GM23338 (cell line): ENCODE measurements at regions not wholly inside any gene's neighbourhood (a gene's known extent, or its start where the extent isn't known, plus 50 kb on each side); places are given as distances from the start of the nearest gene placed in this dataset.

Experiments used
- CREB1 ChIP-seq: fragments of 250-450 bp; sonication (Bioruptor Pico); IDR thresholded peaks from 2 replicates; pipeline ENCODE4 v1.5.0; 2020; ENCODE audit warnings: low read depth, mild to moderate bottlenecking, moderate library complexity
- CTCF ChIP-seq, 2 experiments: fragments of 200-600 bp in 1 of 2; sonication (generic) in 1 of 2; conservative IDR thresholded peaks; 2 replicates each; pipeline versions ENCODE4 v1.5.1 to v1.6.1; 2016 to 2017; ENCODE audit warnings: antibody characterized with exemption in 2 of 2, low read depth in 2 of 2, mild to moderate bottlenecking in 2 of 2, moderate library complexity in 1 of 2
- EZH2 ChIP-seq: fragments of 200-600 bp; sonication (generic); IDR thresholded peaks from one replicate; pipeline ENCODE4 v1.8.0; 2017; ENCODE audit warnings: antibody characterized with exemption, mild to moderate bottlenecking, low read depth; ENCODE audit not compliant: unreplicated experiment
- NANOG ChIP-seq: IDR thresholded peaks from 2 replicates; pipeline ENCODE4 v1.6.1; 2016; ENCODE audit warnings: antibody characterized with exemption, borderline replicate concordance
- POLR2AphosphoS5 ChIP-seq: IDR thresholded peaks from 2 replicates; pipeline ENCODE4 v1.6.1; 2016; ENCODE audit warnings: antibody characterized with exemption, low read depth
- REST ChIP-seq: IDR thresholded peaks from one replicate; pipeline ENCODE4 v1.6.1; 2018; ENCODE audit warnings: antibody characterized with exemption; ENCODE audit not compliant: unreplicated experiment
- STAT1 ChIP-seq: IDR thresholded peaks from one replicate; pipeline ENCODE4 v1.6.1; 2016; ENCODE audit warnings: antibody characterized with exemption; ENCODE audit not compliant: unreplicated experiment
- ZNF331 ChIP-seq: fragments of 250-450 bp; sonication (Bioruptor Pico); IDR thresholded peaks from 2 replicates; pipeline ENCODE4 v1.5.0; 2020; ENCODE audit warnings: low read depth, mild to moderate bottlenecking, moderate library complexity
- TF ChIP-seq, protein P1 (sequence below): fragments of 250-450 bp; sonication (Bioruptor Pico); IDR thresholded peaks from 2 replicates; pipeline ENCODE4 v1.5.0; 2020; ENCODE audit warnings: mild to moderate bottlenecking, moderate library complexity

DNA sequence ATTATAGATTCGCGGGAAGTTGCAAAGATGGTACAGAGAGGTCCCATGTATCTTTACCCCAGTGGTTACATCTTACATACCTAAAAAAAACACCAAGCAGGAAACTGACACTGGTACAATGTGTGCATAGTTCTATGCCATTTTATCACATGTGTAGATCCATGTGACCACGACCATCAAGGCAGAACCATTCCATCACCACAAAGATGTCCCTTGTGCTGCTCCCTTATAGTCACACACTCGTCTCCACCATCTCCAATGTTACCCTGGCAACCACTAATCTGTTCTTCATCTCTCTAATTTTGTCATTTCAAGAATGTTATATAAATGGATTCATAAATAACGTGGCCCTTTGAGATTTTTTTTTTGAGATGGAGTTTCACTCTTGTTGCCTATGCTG lies 156.9 kb upstream of the MAGI3 start:
- TF ChIP-seq EZH2 (no peak), CTCF (conservative IDR thresholded peaks at IDR 0.05; ENCODE audit: low read depth in 2 of 2) (no peak), POLR2AphosphoS5 (no peak), REST (no peak), ZNF331 (CRISPR knock-in tag) (no peak), NANOG (no peak), STAT1 (no peak), CREB1 (no peak)
- TF ChIP-seq, protein P1, sequence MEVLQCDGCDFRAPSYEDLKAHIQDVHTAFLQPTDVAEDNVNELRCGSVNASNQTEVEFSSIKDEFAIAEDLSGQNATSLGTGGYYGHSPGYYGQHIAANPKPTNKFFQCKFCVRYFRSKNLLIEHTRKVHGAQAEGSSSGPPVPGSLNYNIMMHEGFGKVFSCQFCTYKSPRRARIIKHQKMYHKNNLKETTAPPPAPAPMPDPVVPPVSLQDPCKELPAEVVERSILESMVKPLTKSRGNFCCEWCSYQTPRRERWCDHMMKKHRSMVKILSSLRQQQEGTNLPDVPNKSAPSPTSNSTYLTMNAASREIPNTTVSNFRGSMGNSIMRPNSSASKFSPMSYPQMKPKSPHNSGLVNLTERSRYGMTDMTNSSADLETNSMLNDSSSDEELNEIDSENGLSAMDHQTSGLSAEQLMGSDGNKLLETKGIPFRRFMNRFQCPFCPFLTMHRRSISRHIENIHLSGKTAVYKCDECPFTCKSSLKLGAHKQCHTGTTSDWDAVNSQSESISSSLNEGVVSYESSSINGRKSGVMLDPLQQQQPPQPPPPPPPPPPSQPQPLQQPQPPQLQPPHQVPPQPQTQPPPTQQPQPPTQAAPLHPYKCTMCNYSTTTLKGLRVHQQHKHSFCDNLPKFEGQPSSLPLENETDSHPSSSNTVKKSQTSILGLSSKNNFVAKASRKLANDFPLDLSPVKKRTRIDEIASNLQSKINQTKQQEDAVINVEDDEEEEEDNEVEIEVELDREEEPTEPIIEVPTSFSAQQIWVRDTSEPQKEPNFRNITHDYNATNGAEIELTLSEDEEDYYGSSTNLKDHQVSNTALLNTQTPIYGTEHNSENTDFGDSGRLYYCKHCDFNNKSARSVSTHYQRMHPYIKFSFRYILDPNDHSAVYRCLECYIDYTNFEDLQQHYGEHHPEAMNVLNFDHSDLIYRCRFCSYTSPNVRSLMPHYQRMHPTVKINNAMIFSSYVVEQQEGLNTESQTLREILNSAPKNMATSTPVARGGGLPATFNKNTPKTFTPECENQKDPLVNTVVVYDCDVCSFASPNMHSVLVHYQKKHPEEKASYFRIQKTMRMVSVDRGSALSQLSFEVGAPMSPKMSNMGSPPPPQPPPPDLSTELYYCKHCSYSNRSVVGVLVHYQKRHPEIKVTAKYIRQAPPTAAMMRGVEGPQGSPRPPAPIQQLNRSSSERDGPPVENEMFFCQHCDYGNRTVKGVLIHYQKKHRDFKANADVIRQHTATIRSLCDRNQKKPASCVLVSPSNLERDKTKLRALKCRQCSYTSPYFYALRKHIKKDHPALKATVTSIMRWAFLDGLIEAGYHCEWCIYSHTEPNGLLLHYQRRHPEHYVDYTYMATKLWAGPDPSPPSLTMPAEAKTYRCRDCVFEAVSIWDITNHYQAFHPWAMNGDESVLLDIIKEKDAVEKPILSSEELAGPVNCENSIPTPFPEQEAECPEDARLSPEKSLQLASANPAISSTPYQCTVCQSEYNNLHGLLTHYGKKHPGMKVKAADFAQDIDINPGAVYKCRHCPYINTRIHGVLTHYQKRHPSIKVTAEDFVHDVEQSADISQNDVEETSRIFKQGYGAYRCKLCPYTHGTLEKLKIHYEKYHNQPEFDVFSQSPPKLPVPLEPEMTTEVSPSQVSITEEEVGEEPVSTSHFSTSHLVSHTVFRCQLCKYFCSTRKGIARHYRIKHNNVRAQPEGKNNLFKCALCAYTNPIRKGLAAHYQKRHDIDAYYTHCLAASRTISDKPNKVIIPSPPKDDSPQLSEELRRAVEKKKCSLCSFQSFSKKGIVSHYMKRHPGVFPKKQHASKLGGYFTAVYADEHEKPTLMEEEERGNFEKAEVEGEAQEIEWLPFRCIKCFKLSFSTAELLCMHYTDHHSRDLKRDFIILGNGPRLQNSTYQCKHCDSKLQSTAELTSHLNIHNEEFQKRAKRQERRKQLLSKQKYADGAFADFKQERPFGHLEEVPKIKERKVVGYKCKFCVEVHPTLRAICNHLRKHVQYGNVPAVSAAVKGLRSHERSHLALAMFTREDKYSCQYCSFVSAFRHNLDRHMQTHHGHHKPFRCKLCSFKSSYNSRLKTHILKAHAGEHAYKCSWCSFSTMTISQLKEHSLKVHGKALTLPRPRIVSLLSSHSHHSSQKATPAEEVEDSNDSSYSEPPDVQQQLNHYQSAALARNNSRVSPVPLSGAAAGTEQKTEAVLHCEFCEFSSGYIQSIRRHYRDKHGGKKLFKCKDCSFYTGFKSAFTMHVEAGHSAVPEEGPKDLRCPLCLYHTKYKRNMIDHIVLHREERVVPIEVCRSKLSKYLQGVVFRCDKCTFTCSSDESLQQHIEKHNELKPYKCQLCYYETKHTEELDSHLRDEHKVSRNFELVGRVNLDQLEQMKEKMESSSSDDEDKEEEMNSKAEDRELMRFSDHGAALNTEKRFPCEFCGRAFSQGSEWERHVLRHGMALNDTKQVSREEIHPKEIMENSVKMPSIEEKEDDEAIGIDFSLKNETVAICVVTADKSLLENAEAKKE (CRISPR knock-in tag) = no peak
